ENCODE measurements at regions not wholly inside any gene's neighbourhood (a gene's known extent, or its start where the extent isn't known, plus 50 kb on each side); places are given as distances from the start of the nearest gene placed in this dataset.

DNA sequence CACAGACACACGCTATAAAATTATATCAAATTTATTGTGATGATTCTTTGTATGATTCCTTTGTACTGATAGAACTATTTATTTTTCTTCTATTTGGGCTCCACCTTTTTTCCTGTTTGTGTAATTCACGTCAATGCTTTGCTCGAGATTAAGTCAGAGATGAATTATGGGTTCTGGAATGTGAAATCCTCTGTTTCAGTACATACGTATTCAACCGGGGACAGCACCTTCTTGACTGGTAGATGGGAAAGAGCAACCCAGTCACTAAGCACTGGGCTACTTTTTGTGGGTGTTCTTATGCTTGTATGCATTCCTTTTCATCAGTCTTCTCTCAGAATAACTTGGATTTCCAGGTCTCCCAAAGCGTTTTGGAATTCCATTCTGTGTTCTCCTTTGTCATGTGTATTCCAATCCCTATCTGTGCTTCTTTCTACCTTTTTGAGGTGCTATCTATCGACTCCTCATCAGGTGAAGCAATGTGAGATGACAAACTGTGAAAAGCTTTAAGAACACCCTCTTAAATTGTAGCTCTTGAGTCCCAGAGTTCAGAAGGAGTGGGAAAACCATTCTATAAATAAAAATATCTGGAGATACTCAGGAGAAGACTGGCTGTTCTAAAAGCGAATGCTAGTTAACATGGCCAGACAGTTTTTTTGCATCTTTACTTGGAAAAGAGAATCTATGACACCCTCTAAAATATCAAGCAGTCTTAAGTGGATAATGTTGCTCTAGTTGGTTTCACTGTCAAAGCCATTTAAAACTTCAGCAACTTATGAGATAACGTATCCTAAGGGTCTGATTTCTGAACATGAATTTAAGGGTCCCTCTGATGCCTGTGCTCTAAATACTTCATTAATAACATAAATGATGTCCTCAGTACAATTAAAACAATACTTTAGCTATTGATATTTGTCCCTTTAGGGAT, 197.7 kb upstream of the PREP start:
- Histone ChIP-seq H3K27ac (ENCODE audit: low read depth in 1 of 2, low read length in 2 of 2) (no peak overlapping the region), H3K4me1 (ENCODE audit: control insufficient read depth in 4 of 4, insufficient read depth in 4 of 4, low read length in 3 of 4) (no peaks in the 10 kb centered on the region), H3K36me3 (ENCODE audit: control insufficient read depth in 4 of 4, insufficient read depth in 3 of 4, low read depth in 1 of 4, low read length in 3 of 4) (no peaks in the 10 kb centered on the region), H3K9ac (ENCODE audit: low read depth in 1 of 2, low read length in 2 of 2) (no peak overlapping the region), H3K4me3 (ENCODE audit: low read depth in 1 of 3, low read length in 3 of 3) (no peak overlapping the region), H3K9me3 (ENCODE audit: control insufficient read depth in 4 of 4, low read length in 3 of 4) (peaks cover 0 to 2% (median under 1%) of the 10 kb centered on the region in 4 donors), H3K27me3 (ENCODE audit: control insufficient read depth in 4 of 4, insufficient read depth in 4 of 4, low read length in 3 of 4) (no peaks in the 10 kb centered on the region)
- 71% methylated on average over 9 of the region's 9 CpGs for WGBS
- DNase-seq (ENCODE audit: low spot score) = no peak
- TF ChIP-seq, protein P1, sequence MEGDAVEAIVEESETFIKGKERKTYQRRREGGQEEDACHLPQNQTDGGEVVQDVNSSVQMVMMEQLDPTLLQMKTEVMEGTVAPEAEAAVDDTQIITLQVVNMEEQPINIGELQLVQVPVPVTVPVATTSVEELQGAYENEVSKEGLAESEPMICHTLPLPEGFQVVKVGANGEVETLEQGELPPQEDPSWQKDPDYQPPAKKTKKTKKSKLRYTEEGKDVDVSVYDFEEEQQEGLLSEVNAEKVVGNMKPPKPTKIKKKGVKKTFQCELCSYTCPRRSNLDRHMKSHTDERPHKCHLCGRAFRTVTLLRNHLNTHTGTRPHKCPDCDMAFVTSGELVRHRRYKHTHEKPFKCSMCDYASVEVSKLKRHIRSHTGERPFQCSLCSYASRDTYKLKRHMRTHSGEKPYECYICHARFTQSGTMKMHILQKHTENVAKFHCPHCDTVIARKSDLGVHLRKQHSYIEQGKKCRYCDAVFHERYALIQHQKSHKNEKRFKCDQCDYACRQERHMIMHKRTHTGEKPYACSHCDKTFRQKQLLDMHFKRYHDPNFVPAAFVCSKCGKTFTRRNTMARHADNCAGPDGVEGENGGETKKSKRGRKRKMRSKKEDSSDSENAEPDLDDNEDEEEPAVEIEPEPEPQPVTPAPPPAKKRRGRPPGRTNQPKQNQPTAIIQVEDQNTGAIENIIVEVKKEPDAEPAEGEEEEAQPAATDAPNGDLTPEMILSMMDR (IDR thresholded peaks at IDR 0.05; ENCODE audit: low read depth, low read length, missing input control) = no peak
- TF ChIP-seq ZBTB33 (IDR thresholded peaks at IDR 0.05) (no peak), HNF4A (conservative IDR thresholded peaks at IDR 0.05) (no peak), EGR1 (IDR thresholded peaks at IDR 0.05; ENCODE audit: low read depth in 2 of 2) (no peak), MAX (IDR thresholded peaks at IDR 0.05) (no peak), YY1 (IDR thresholded peaks at IDR 0.05) (no peak), JUND (IDR thresholded peaks at IDR 0.05) (no peak), GABPA (IDR thresholded peaks at IDR 0.05 in 1 of 2, conservative IDR thresholded peaks at IDR 0.05 in 1 of 2) (no peak)
- TF ChIP-seq, protein P2, sequence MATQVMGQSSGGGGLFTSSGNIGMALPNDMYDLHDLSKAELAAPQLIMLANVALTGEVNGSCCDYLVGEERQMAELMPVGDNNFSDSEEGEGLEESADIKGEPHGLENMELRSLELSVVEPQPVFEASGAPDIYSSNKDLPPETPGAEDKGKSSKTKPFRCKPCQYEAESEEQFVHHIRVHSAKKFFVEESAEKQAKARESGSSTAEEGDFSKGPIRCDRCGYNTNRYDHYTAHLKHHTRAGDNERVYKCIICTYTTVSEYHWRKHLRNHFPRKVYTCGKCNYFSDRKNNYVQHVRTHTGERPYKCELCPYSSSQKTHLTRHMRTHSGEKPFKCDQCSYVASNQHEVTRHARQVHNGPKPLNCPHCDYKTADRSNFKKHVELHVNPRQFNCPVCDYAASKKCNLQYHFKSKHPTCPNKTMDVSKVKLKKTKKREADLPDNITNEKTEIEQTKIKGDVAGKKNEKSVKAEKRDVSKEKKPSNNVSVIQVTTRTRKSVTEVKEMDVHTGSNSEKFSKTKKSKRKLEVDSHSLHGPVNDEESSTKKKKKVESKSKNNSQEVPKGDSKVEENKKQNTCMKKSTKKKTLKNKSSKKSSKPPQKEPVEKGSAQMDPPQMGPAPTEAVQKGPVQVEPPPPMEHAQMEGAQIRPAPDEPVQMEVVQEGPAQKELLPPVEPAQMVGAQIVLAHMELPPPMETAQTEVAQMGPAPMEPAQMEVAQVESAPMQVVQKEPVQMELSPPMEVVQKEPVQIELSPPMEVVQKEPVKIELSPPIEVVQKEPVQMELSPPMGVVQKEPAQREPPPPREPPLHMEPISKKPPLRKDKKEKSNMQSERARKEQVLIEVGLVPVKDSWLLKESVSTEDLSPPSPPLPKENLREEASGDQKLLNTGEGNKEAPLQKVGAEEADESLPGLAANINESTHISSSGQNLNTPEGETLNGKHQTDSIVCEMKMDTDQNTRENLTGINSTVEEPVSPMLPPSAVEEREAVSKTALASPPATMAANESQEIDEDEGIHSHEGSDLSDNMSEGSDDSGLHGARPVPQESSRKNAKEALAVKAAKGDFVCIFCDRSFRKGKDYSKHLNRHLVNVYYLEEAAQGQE (IDR thresholded peaks at IDR 0.05) = no peak

GRCh38 chr6:105598264-105598663, 195.4 kb upstream of the PREP start:
- H3K27me3 ChIP-seq (ENCODE audit: control insufficient read depth in 4 of 4, insufficient read depth in 4 of 4, low read length in 3 of 4) = no peaks in the 10 kb centered on the region
- no peak overlapping the region for H3K9ac ChIP-seq (ENCODE audit: low read depth in 1 of 2, low read length in 2 of 2)
- DNase-seq (ENCODE audit: low spot score) = no peak
- TF ChIP-seq FOXA2 (IDR thresholded peaks at IDR 0.05) = no peak
- TF ChIP-seq ZBTB33 (IDR thresholded peaks at IDR 0.05) = no peak
- no peak for TF ChIP-seq FOXA1 (IDR thresholded peaks at IDR 0.05)
- no peak for TF ChIP-seq RXRA (IDR thresholded peaks at IDR 0.05)
- no peak for TF ChIP-seq HNF4A (conservative IDR thresholded peaks at IDR 0.05)
- H3K36me3 ChIP-seq (ENCODE audit: control insufficient read depth in 4 of 4, insufficient read depth in 3 of 4, low read depth in 1 of 4, low read length in 3 of 4) = no peaks in the 10 kb centered on the region
- no peaks in the 10 kb centered on the region for H3K4me1 ChIP-seq (ENCODE audit: control insufficient read depth in 4 of 4, insufficient read depth in 4 of 4, low read length in 3 of 4)
- no peak overlapping the region for H3K27ac ChIP-seq (ENCODE audit: low read depth in 1 of 2, low read length in 2 of 2)
- H3K4me3 ChIP-seq (ENCODE audit: low read depth in 1 of 3, low read length in 3 of 3) = no peak overlapping the region
- H3K9me3 ChIP-seq (ENCODE audit: control insufficient read depth in 4 of 4, low read length in 3 of 4) = no peaks in the 10 kb centered on the region
- WGBS = 80% methylated on average over 3 of the region's 3 CpGs
